Heart right ventricle (tissue), 16 donors: ENCODE measurements at regions not wholly inside any gene's neighbourhood (a gene's known extent, or its start where the extent isn't known, plus 50 kb on each side); places are given as distances from the start of the nearest gene placed in this dataset.

Experiments
- ATAC-seq, 8 donors: fragments of 200-7000 bp; cut with Tn5 transposase; one replicate each; pipeline ENCODE4 v1.9.1; 2020; ENCODE audit warnings: mild to moderate bottlenecking in 8 of 8, moderate library complexity in 8 of 8, moderate number of reproducible peaks in 1 of 8
- DNase-seq, 2 donors: peaks; one replicate each; pipeline ENCODE4 v3.0.0-alpha.2; 2020
- H3K27ac ChIP-seq, 10 donors: fragments of 200-600 bp; sonication (generic) in 2 of 10; one replicate each; pipeline versions ENCODE4 v1.5.0 to v1.8.0; 2020 to 2022; ENCODE audit warnings: mild to moderate bottlenecking in 3 of 10
- H3K27me3 ChIP-seq, 7 donors: fragments of 200-600 bp; one replicate each; pipeline ENCODE4 v1.8.0; 2021 to 2022; ENCODE audit warnings: mild to moderate bottlenecking in 2 of 7
- H3K36me3 ChIP-seq, 9 donors: fragments of 200-600 bp; sonication (generic) in 1 of 9; one replicate each; pipeline versions ENCODE4 v1.5.0 to v1.8.0; 2020 to 2022; ENCODE audit warnings: mild to moderate bottlenecking in 2 of 9
- H3K4me1 ChIP-seq, 9 donors: fragments of 200-600 bp; sonication (generic) in 1 of 9; one replicate each; pipeline versions ENCODE4 v1.5.0 to v1.8.0; 2020 to 2022; ENCODE audit warnings: mild to moderate bottlenecking in 4 of 9
- H3K4me3 ChIP-seq, 10 donors: fragments of 200-600 bp; sonication (generic) in 2 of 10; one replicate each; pipeline versions ENCODE4 v1.5.0 to v1.8.0; 2020 to 2022; ENCODE audit warnings: mild to moderate bottlenecking in 7 of 10, moderate library complexity in 2 of 10
- H3K9me3 ChIP-seq, 11 donors: fragments of 200-600 bp in 10 of 11; sonication (generic) in 2 of 11; one replicate each; pipeline versions ENCODE4 v1.5.0 to v1.8.0; 2013 to 2022; ENCODE audit warnings: mild to moderate bottlenecking in 2 of 11, control low read depth in 1 of 11, moderate library complexity in 1 of 11
- CTCF ChIP-seq, 9 donors: fragments of 200-600 bp; sonication (generic) in 2 of 9; IDR thresholded peaks; one replicate each; pipeline versions ENCODE4 v1.5.0 to v1.8.0; 2021 to 2022; ENCODE audit warnings: antibody characterized with exemption in 9 of 9, mild to moderate bottlenecking in 5 of 9, moderate library complexity in 1 of 9
- WGBS, 2 donors: extraction: QIAGEN DNeasy Blood & Tissue Kit; methylation state at CpG; one replicate each; pipeline ENCODE4 v1.1.7; 2013; ENCODE audit warnings: inconsistent platforms in 1 of 2; 5-methylcytosine and 5-hydroxymethylcytosine counted together
- intact Hi-C, 10 donors: fragments of 100-400 bp; cut with DNase I; formaldehyde crosslinking; loops; one replicate each; pipeline versions ENCODE4 v1.11.1 to v1.14.2; 2022
- donor health status: Arrhythmogenic right ventricular cardiomyopathy.
- donor health status: ischemic (EF 13 %, LVEDD 7.1; RV severe dilation, severe dysfunction).
- donor health status: healthy with polysubstance abuse.
- donor health status: DM: no; HTN: yes; CAD: no.
- donor health status: DM: no; HTN: no; CAD: no.
- donor health status: ischemic (EF 25% LVEDD 6.9; RV normal size, moderate dysfunction).
- donor health status: ischemic (EF 25% LVEDD 5.7; RV mildly dilated, moderate dysfunction).
- donor health status: healthy.
- donor health status: DM: yes; HTN: yes; CAD: no.
- donor health status: Ischemic cardiomyopathy.
- donor health status: ischemic (EF 35%, LVEDD 5.7; RV mildly dilated, moderate dysfunction).
- donor health status: nonischemic (EF 11% LVEDD 7.7; RV severe dilation, severe dysfunction).
- donor health status: DM: yes; HTN: yes; CAD: no.
- donor health status: PGD.
- donor health status: ischemic (EF 29% LVEDD 5.4; RV normal size, mild dysfunction).
- donor health status: nonischemic (EF 23%, LVEDD 6.1; RV moderate dilation, normal function).

GRCh38 chr6:47376930-47377329, 67.2 kb upstream of the TNFRSF21 start:
- Histone ChIP-seq H3K4me1 (peaks cover 0 to 4% (median 0%) of the 10 kb centered on the region in 9 donors), H3K9me3 (peaks cover 0 to 5% (median 0%) of the 10 kb centered on the region in 11 donors), H3K27ac (no peak overlapping the region), H3K36me3 (no peaks in the 10 kb centered on the region), H3K4me3 (no peak overlapping the region), H3K27me3 (peaks cover 0 to 6% (median 0%) of the 10 kb centered on the region in 7 donors)
- DNase-seq (no peak), ATAC-seq (no peak)
- intact Hi-C loops: no loop called here
- no peak for TF ChIP-seq CTCF (IDR thresholded peaks at IDR 0.05)
- 70 to 74% methylated on average over 15 of the region's 15 CpGs for WGBS, 2 donors

- Histone ChIP-seq H3K4me1 (peaks cover 0 to 4% (median 0%) of the 10 kb centered on the region in 9 donors), H3K4me3 (no peak overlapping the region), H3K9me3 (peaks cover 0 to 5% (median 0%) of the 10 kb centered on the region in 11 donors), H3K36me3 (no peaks in the 10 kb centered on the region), H3K27ac (no peak overlapping the region), H3K27me3 (peaks cover 0 to 6% (median 0%) of the 10 kb centered on the region in 7 donors)
- intact Hi-C loops: no loop called here
- WGBS, 2 donors: 71 to 80% methylated on average over 2 of the region's 2 CpGs
- ATAC-seq (no peak), DNase-seq (no peak)
- no peak for TF ChIP-seq CTCF (IDR thresholded peaks at IDR 0.05)
Observed at GRCh38 chr6:47377971-47378370, 68.3 kb upstream of the TNFRSF21 start.

- Histone ChIP-seq H3K27ac (no peak overlapping the region), H3K4me3 (no peak overlapping the region), H3K9me3 (peaks cover 0 to 6% (median 0%) of the 10 kb centered on the region in 11 donors), H3K4me1 (peaks cover 0 to 4% (median 0%) of the 10 kb centered on the region in 9 donors), H3K27me3 (peaks cover 0 to 6% (median 0%) of the 10 kb centered on the region in 7 donors), H3K36me3 (no peaks in the 10 kb centered on the region)
- no peak for TF ChIP-seq CTCF (IDR thresholded peaks at IDR 0.05)
- DNase-seq (no peak), ATAC-seq (no peak)
- WGBS, 2 donors: 81 to 84% methylated on average over 2 of the region's 2 CpGs
- intact Hi-C loops: no loop called here
Observed at GRCh38 chr6:47379328-47379727, 69.6 kb upstream of the TNFRSF21 start.

- peaks cover 0 to 6% (median 0%) of the 10 kb centered on the region in 11 donors for H3K9me3 ChIP-seq
- 83 to 93% methylated on average over 5 of the region's 5 CpGs for whole genome bisulfite sequencing, 2 donors
- peaks cover 0 to 6% (median 0%) of the 10 kb centered on the region in 7 donors for H3K27me3 ChIP-seq
- intact Hi-C loops: no loop called here
- no peak for ATAC-seq
- no peak overlapping the region for H3K4me3 ChIP-seq
- TF ChIP-seq CTCF (IDR thresholded peaks at IDR 0.05): no peak
- no peak for DNase-seq
- no peaks in the 10 kb centered on the region for H3K36me3 ChIP-seq
- peaks cover 0 to under 1% (median 0%) of the 10 kb centered on the region in 9 donors for H3K4me1 ChIP-seq
- H3K27ac ChIP-seq: no peak overlapping the region
Observed at GRCh38 chr6:47380251-47380650, 70.5 kb upstream of the TNFRSF21 start.
